ENCODE measurements at regions not wholly inside any gene's neighbourhood (a gene's known extent, or its start where the extent isn't known, plus 50 kb on each side); places are given as distances from the start of the nearest gene placed in this dataset.

- intact Hi-C loops (cut with micrococcal nuclease): no loop called here
Measured at GRCh38 chr4:3364634-3365314, 72.0 kb downstream of the RGS12 start.

GRCh38 chr4:3365326-3365725, 72.5 kb downstream of the RGS12 start:
- intact Hi-C loops (cut with micrococcal nuclease): no loop called here

GRCh38 chr4:3365871-3366842, 73.3 kb downstream of the RGS12 start:
- intact Hi-C loops (cut with micrococcal nuclease): no loop called here

- intact Hi-C loops (cut with micrococcal nuclease): no loop called here
Measured at GRCh38 chr4:3366893-3367775, 74.3 kb downstream of the RGS12 start.

- intact Hi-C loops (cut with micrococcal nuclease): no loop called here
Measured at GRCh38 chr4:3367866-3368265, 73.9 kb upstream of the HGFAC start.

- intact Hi-C loops (cut with micrococcal nuclease): no loop called here
Measured at GRCh38 chr4:3368334-3368733, 73.4 kb upstream of the HGFAC start.

- intact Hi-C loops (cut with micrococcal nuclease): no loop called here
Measured at GRCh38 chr4:3368841-3369760, 72.7 kb upstream of the HGFAC start.

GRCh38 chr4:3369781-3370674, 71.7 kb upstream of the HGFAC start:
- intact Hi-C loops (cut with micrococcal nuclease): no loop called here

- intact Hi-C loops (cut with micrococcal nuclease): no loop called here
Measured at GRCh38 chr4:3371033-3372001, 70.5 kb upstream of the HGFAC start.

GRCh38 chr4:3372264-3372932, 69.4 kb upstream of the HGFAC start:
- intact Hi-C loops (cut with micrococcal nuclease): no loop called here

GRCh38 chr4:3372933-3373465, 68.8 kb upstream of the HGFAC start:
- intact Hi-C loops (cut with micrococcal nuclease): no loop called here

- intact Hi-C loops (cut with micrococcal nuclease): no loop called here
Measured at GRCh38 chr4:3373468-3373867, 68.3 kb upstream of the HGFAC start.

- intact Hi-C loops (cut with micrococcal nuclease): no loop called here
Measured at GRCh38 chr4:3374011-3374645, 67.6 kb upstream of the HGFAC start.

- intact Hi-C loops (cut with micrococcal nuclease): no loop called here
Measured at GRCh38 chr4:3374667-3375066, 67.1 kb upstream of the HGFAC start.

GRCh38 chr4:3375688-3376087, 66.1 kb upstream of the HGFAC start:
- intact Hi-C loops (cut with micrococcal nuclease): no loop called here

- intact Hi-C loops (cut with micrococcal nuclease): no loop called here
Measured at GRCh38 chr4:3376266-3376665, 65.5 kb upstream of the HGFAC start.

GRCh38 chr4:3377557-3377956, 64.2 kb upstream of the HGFAC start:
- intact Hi-C loops (cut with micrococcal nuclease): no loop called here
